ENCODE measurements at regions not wholly inside any gene's neighbourhood (a gene's known extent, or its start where the extent isn't known, plus 50 kb on each side); places are given as distances from the start of the nearest gene placed in this dataset.

- no peaks in the 10 kb centered on the region for H3K36me3 ChIP-seq (ENCODE audit: control insufficient read depth, insufficient read depth, low read length)
- no peak overlapping the region for H3K4me3 ChIP-seq (ENCODE audit: low read depth, low read length)
- H3K9me3 ChIP-seq (ENCODE audit: control insufficient read depth in 2 of 2, low read length in 2 of 2) = no peaks in the 10 kb centered on the region
- peaks cover 1% of the 10 kb centered on the region for H3K27me3 ChIP-seq (ENCODE audit: control insufficient read depth, insufficient read depth, low read length)
- Mint-ChIP-seq H3K27ac (no peak overlapping the region), H3K9me3 (peaks cover 0 to 5% (median 0%) of the 10 kb centered on the region in 7 donors), H3K27me3 (peaks cover 10% of the 10 kb centered on the region), H3K36me3 (no peaks in the 10 kb centered on the region), H3K4me1 (no peaks in the 10 kb centered on the region), H3K4me3 (no peak overlapping the region)
- no peak overlapping the region for H3K27ac ChIP-seq (ENCODE audit: insufficient read depth, low read length, poor library complexity, severe bottlenecking)
- DNase-seq (no peak), ATAC-seq (ENCODE audit: low read depth in 2 of 2) (no peak)
- H3K4me1 ChIP-seq (ENCODE audit: control insufficient read depth, insufficient read depth, low read length, poor library complexity, severe bottlenecking) = no peaks in the 10 kb centered on the region
Observed at GRCh38 chr6:139820210-139820609, 445.8 kb upstream of the CITED2 start.

- Mint-ChIP-seq H3K4me1 (no peaks in the 10 kb centered on the region), H3K36me3 (no peaks in the 10 kb centered on the region), H3K27me3 (peaks cover 10% of the 10 kb centered on the region), H3K9me3 (peaks cover 0 to 5% (median 0%) of the 10 kb centered on the region in 7 donors), H3K27ac (no peak overlapping the region), H3K4me3 (no peak overlapping the region)
- Histone ChIP-seq H3K4me3 (ENCODE audit: low read depth, low read length) (no peak overlapping the region), H3K4me1 (ENCODE audit: control insufficient read depth, insufficient read depth, low read length, poor library complexity, severe bottlenecking) (no peaks in the 10 kb centered on the region), H3K36me3 (ENCODE audit: control insufficient read depth, insufficient read depth, low read length) (no peaks in the 10 kb centered on the region), H3K9me3 (ENCODE audit: control insufficient read depth in 2 of 2, low read length in 2 of 2) (no peaks in the 10 kb centered on the region), H3K27me3 (ENCODE audit: control insufficient read depth, insufficient read depth, low read length) (peaks cover 1% of the 10 kb centered on the region), H3K27ac (ENCODE audit: insufficient read depth, low read length, poor library complexity, severe bottlenecking) (no peak overlapping the region)
- DNase-seq = no peak
- ATAC-seq (ENCODE audit: low read depth in 2 of 2) = no peak
Observed at GRCh38 chr6:139819776-139820175, 445.3 kb upstream of the CITED2 start.

GRCh38 chr6:139812939-139813338 lies 438.5 kb upstream of the CITED2 start:
- peaks cover 0 to 5% (median 1%) of the 10 kb centered on the region in 7 donors for H3K9me3 Mint-ChIP-seq
- H3K27me3 Mint-ChIP-seq = no peaks in the 10 kb centered on the region
- no peaks in the 10 kb centered on the region for H3K4me1 Mint-ChIP-seq

GRCh38 chr6:139801571-139802321 lies 427.3 kb upstream of the CITED2 start:
- no peak for ATAC-seq (ENCODE audit: low read depth in 2 of 2)
- no peaks in the 10 kb centered on the region for H3K4me1 Mint-ChIP-seq

More at GRCh38 chr6:139812939-139813338, 438.5 kb upstream of the CITED2 start:
- Mint-ChIP-seq H3K27ac (no peak overlapping the region), H3K36me3 (no peaks in the 10 kb centered on the region), H3K4me3 (no peak overlapping the region)
- H3K27me3 ChIP-seq (ENCODE audit: control insufficient read depth, insufficient read depth, low read length) = peaks cover 1% of the 10 kb centered on the region
- DNase-seq (no peak), ATAC-seq (ENCODE audit: low read depth in 2 of 2) (no peak)
- no peaks in the 10 kb centered on the region for H3K9me3 ChIP-seq (ENCODE audit: control insufficient read depth in 2 of 2, low read length in 2 of 2)
- H3K4me1 ChIP-seq (ENCODE audit: control insufficient read depth, insufficient read depth, low read length, poor library complexity, severe bottlenecking) = no peaks in the 10 kb centered on the region
- no peak overlapping the region for H3K27ac ChIP-seq (ENCODE audit: insufficient read depth, low read length, poor library complexity, severe bottlenecking)
- H3K4me3 ChIP-seq (ENCODE audit: low read depth, low read length) = no peak overlapping the region
- H3K36me3 ChIP-seq (ENCODE audit: control insufficient read depth, insufficient read depth, low read length) = no peaks in the 10 kb centered on the region

GRCh38 chr6:139800837-139801236 lies 426.4 kb upstream of the CITED2 start:
- H3K4me1 ChIP-seq (ENCODE audit: control insufficient read depth, insufficient read depth, low read length, poor library complexity, severe bottlenecking) = no peaks in the 10 kb centered on the region
- Mint-ChIP-seq H3K4me3 (no peak overlapping the region), H3K27me3 (peaks cover 4% of the 10 kb centered on the region), H3K9me3 (peaks cover 0 to 4% (median 0%) of the 10 kb centered on the region in 7 donors), H3K27ac (no peak overlapping the region), H3K4me1 (no peaks in the 10 kb centered on the region), H3K36me3 (no peaks in the 10 kb centered on the region)
- H3K36me3 ChIP-seq (ENCODE audit: control insufficient read depth, insufficient read depth, low read length) = no peaks in the 10 kb centered on the region
- DNase-seq (no peak), ATAC-seq (ENCODE audit: low read depth in 2 of 2) (no peak)
- H3K9me3 ChIP-seq (ENCODE audit: control insufficient read depth in 2 of 2, low read length in 2 of 2) = no peaks in the 10 kb centered on the region
- H3K27me3 ChIP-seq (ENCODE audit: control insufficient read depth, insufficient read depth, low read length) = no peaks in the 10 kb centered on the region
- no peak overlapping the region for H3K27ac ChIP-seq (ENCODE audit: insufficient read depth, low read length, poor library complexity, severe bottlenecking)
- H3K4me3 ChIP-seq (ENCODE audit: low read depth, low read length) = no peak overlapping the region

More at GRCh38 chr6:139801571-139802321, 427.3 kb upstream of the CITED2 start:
- Mint-ChIP-seq H3K36me3 (no peaks in the 10 kb centered on the region), H3K27me3 (peaks cover 4% of the 10 kb centered on the region), H3K4me3 (no peak overlapping the region), H3K9me3 (peaks cover 0 to 5% (median 2%) of the 10 kb centered on the region in 7 donors), H3K27ac (no peak overlapping the region)
- DNase-seq = no peak
- Histone ChIP-seq H3K9me3 (ENCODE audit: control insufficient read depth in 2 of 2, low read length in 2 of 2) (no peaks in the 10 kb centered on the region), H3K4me3 (ENCODE audit: low read depth, low read length) (no peak overlapping the region), H3K4me1 (ENCODE audit: control insufficient read depth, insufficient read depth, low read length, poor library complexity, severe bottlenecking) (no peaks in the 10 kb centered on the region), H3K27me3 (ENCODE audit: control insufficient read depth, insufficient read depth, low read length) (no peaks in the 10 kb centered on the region), H3K27ac (ENCODE audit: insufficient read depth, low read length, poor library complexity, severe bottlenecking) (no peak overlapping the region), H3K36me3 (ENCODE audit: control insufficient read depth, insufficient read depth, low read length) (no peaks in the 10 kb centered on the region)

- H3K27me3 Mint-ChIP-seq = no peaks in the 10 kb centered on the region
- no peak overlapping the region for H3K4me3 Mint-ChIP-seq
- ATAC-seq (ENCODE audit: low read depth in 2 of 2) (no peak), DNase-seq (no peak)
- H3K27me3 ChIP-seq (ENCODE audit: control insufficient read depth, insufficient read depth, low read length) = no peaks in the 10 kb centered on the region
- no peaks in the 10 kb centered on the region for H3K36me3 ChIP-seq (ENCODE audit: control insufficient read depth, insufficient read depth, low read length)
- no peaks in the 10 kb centered on the region for H3K4me1 ChIP-seq (ENCODE audit: control insufficient read depth, insufficient read depth, low read length, poor library complexity, severe bottlenecking)
- no peak overlapping the region for H3K27ac Mint-ChIP-seq
- no peak overlapping the region for H3K27ac ChIP-seq (ENCODE audit: insufficient read depth, low read length, poor library complexity, severe bottlenecking)
- no peaks in the 10 kb centered on the region for H3K4me1 Mint-ChIP-seq
- H3K4me3 ChIP-seq (ENCODE audit: low read depth, low read length) = no peak overlapping the region
- H3K9me3 ChIP-seq (ENCODE audit: control insufficient read depth in 2 of 2, low read length in 2 of 2) = no peaks in the 10 kb centered on the region
- H3K36me3 Mint-ChIP-seq = no peaks in the 10 kb centered on the region
- peaks cover 0 to 9% (median 4%) of the 10 kb centered on the region in 7 donors for H3K9me3 Mint-ChIP-seq
Observed at GRCh38 chr6:139790527-139790926, 416.1 kb upstream of the CITED2 start.

GRCh38 chr6:139784222-139784769 lies 409.8 kb upstream of the CITED2 start:
- no peak for ATAC-seq (ENCODE audit: low read depth in 2 of 2)
- Mint-ChIP-seq H3K27ac (no peak overlapping the region), H3K4me3 (no peak overlapping the region), H3K27me3 (no peaks in the 10 kb centered on the region), H3K36me3 (no peaks in the 10 kb centered on the region), H3K4me1 (no peaks in the 10 kb centered on the region), H3K9me3 (peaks cover 0 to 10% (median 5%) of the 10 kb centered on the region in 7 donors)
- Histone ChIP-seq H3K4me3 (ENCODE audit: low read depth, low read length) (no peak overlapping the region), H3K4me1 (ENCODE audit: control insufficient read depth, insufficient read depth, low read length, poor library complexity, severe bottlenecking) (no peaks in the 10 kb centered on the region), H3K27me3 (ENCODE audit: control insufficient read depth, insufficient read depth, low read length) (no peaks in the 10 kb centered on the region), H3K9me3 (ENCODE audit: control insufficient read depth in 2 of 2, low read length in 2 of 2) (no peaks in the 10 kb centered on the region), H3K36me3 (ENCODE audit: control insufficient read depth, insufficient read depth, low read length) (no peaks in the 10 kb centered on the region), H3K27ac (ENCODE audit: insufficient read depth, low read length, poor library complexity, severe bottlenecking) (no peak overlapping the region)
- no peak for DNase-seq

Measured in CD4-positive, CD25-positive, alpha-beta regulatory T cell (primary cell).